ENCODE measurements at regions not wholly inside any gene's neighbourhood (a gene's known extent, or its start where the extent isn't known, plus 50 kb on each side); places are given as distances from the start of the nearest gene placed in this dataset.

- H3K9me3 Mint-ChIP-seq (ENCODE audit: low read depth, unreplicated experiment): no peaks in the 10 kb centered on the region
- no peak for TF ChIP-seq CTCF (IDR thresholded peaks at IDR 0.05; ENCODE audit: unreplicated experiment)
- BruUV-seq (replicated peaks): no TSS peak
- H3K4me3 Mint-ChIP-seq (ENCODE audit: low read depth, unreplicated experiment): no peak overlapping the region
- CTCF ChIA-PET: interaction anchor here (0.7 kb wide), 1 partner anchor 62 kb away, joined by 3 read pairs; no protein-coding TSS in a partner anchor
- H3K4me1 Mint-ChIP-seq (ENCODE audit: low read depth, unreplicated experiment): no peaks in the 10 kb centered on the region
- no peaks in the 10 kb centered on the region for H3K27me3 Mint-ChIP-seq (ENCODE audit: unreplicated experiment)
- DNase-seq: no peak
- no peaks in the 10 kb centered on the region for H3K36me3 Mint-ChIP-seq (ENCODE audit: insufficient read depth, unreplicated experiment)
- intact Hi-C loops (cut with micrococcal nuclease; ENCODE audit: unreplicated experiment): no loop called here
- H3K27ac Mint-ChIP-seq (ENCODE audit: unreplicated experiment): no peak overlapping the region
Measured at GRCh38 chr10:52879091-52879807, 106.7 kb upstream of the MBL2 start.

- Mint-ChIP-seq H3K36me3 (ENCODE audit: insufficient read depth, unreplicated experiment) (no peaks in the 10 kb centered on the region), H3K27me3 (ENCODE audit: unreplicated experiment) (no peaks in the 10 kb centered on the region), H3K27ac (ENCODE audit: unreplicated experiment) (no peak overlapping the region), H3K9me3 (ENCODE audit: low read depth, unreplicated experiment) (no peaks in the 10 kb centered on the region), H3K4me3 (ENCODE audit: low read depth, unreplicated experiment) (no peak overlapping the region), H3K4me1 (ENCODE audit: low read depth, unreplicated experiment) (no peaks in the 10 kb centered on the region)
- no peak for TF ChIP-seq CTCF (IDR thresholded peaks at IDR 0.05; ENCODE audit: unreplicated experiment)
- BruUV-seq (replicated peaks): no TSS peak
- DNase-seq: no peak
- CTCF ChIA-PET: no interaction called here
- intact Hi-C loops (cut with micrococcal nuclease; ENCODE audit: unreplicated experiment): no loop called here
Measured at GRCh38 chr10:52877451-52877850, 104.9 kb upstream of the MBL2 start.

- no peaks in the 10 kb centered on the region for H3K27me3 Mint-ChIP-seq (ENCODE audit: unreplicated experiment)
- CTCF ChIA-PET: no interaction called here
- intact Hi-C loops (cut with micrococcal nuclease; ENCODE audit: unreplicated experiment): no loop called here
- no peaks in the 10 kb centered on the region for H3K9me3 Mint-ChIP-seq (ENCODE audit: low read depth, unreplicated experiment)
- no peaks in the 10 kb centered on the region for H3K36me3 Mint-ChIP-seq (ENCODE audit: insufficient read depth, unreplicated experiment)
- no peak for DNase-seq
- no peak for TF ChIP-seq CTCF (IDR thresholded peaks at IDR 0.05; ENCODE audit: unreplicated experiment)
- no peak overlapping the region for H3K4me3 Mint-ChIP-seq (ENCODE audit: low read depth, unreplicated experiment)
- H3K4me1 Mint-ChIP-seq (ENCODE audit: low read depth, unreplicated experiment): peaks cover 5% of the 10 kb centered on the region
- no peak overlapping the region for H3K27ac Mint-ChIP-seq (ENCODE audit: unreplicated experiment)
- no TSS peak for BruUV-seq (replicated peaks)
Measured at GRCh38 chr10:52875336-52875735, 102.8 kb upstream of the MBL2 start.

GRCh38 chr10:52874581-52874980 is 102.0 kb upstream of the MBL2 start:
- Mint-ChIP-seq H3K27me3 (ENCODE audit: unreplicated experiment) (no peaks in the 10 kb centered on the region), H3K4me1 (ENCODE audit: low read depth, unreplicated experiment) (peaks cover 12% of the 10 kb centered on the region), H3K9me3 (ENCODE audit: low read depth, unreplicated experiment) (no peaks in the 10 kb centered on the region), H3K27ac (ENCODE audit: unreplicated experiment) (no peak overlapping the region), H3K36me3 (ENCODE audit: insufficient read depth, unreplicated experiment) (no peaks in the 10 kb centered on the region), H3K4me3 (ENCODE audit: low read depth, unreplicated experiment) (no peak overlapping the region)
- TF ChIP-seq CTCF (IDR thresholded peaks at IDR 0.05; ENCODE audit: unreplicated experiment): no peak
- no peak for DNase-seq
- CTCF ChIA-PET: no interaction called here
- intact Hi-C loops (cut with micrococcal nuclease; ENCODE audit: unreplicated experiment): no loop called here
- no TSS peak for BruUV-seq (replicated peaks)

Data from Calu3 (cell line).